GM12874 (cell line): ENCODE measurements at regions not wholly inside any gene's neighbourhood (a gene's known extent, or its start where the extent isn't known, plus 50 kb on each side); places are given as distances from the start of the nearest gene placed in this dataset.

ENCODE experiments used
- TF ChIP-seq, protein P1 (sequence below): IDR thresholded peaks from 2 replicates; pipeline ENCODE4 v1.5.1; 2011; ENCODE audit warnings: low read depth, mild to moderate bottlenecking, control low read depth, low read length, moderate library complexity; ENCODE audit not compliant: insufficient read depth

DNA sequence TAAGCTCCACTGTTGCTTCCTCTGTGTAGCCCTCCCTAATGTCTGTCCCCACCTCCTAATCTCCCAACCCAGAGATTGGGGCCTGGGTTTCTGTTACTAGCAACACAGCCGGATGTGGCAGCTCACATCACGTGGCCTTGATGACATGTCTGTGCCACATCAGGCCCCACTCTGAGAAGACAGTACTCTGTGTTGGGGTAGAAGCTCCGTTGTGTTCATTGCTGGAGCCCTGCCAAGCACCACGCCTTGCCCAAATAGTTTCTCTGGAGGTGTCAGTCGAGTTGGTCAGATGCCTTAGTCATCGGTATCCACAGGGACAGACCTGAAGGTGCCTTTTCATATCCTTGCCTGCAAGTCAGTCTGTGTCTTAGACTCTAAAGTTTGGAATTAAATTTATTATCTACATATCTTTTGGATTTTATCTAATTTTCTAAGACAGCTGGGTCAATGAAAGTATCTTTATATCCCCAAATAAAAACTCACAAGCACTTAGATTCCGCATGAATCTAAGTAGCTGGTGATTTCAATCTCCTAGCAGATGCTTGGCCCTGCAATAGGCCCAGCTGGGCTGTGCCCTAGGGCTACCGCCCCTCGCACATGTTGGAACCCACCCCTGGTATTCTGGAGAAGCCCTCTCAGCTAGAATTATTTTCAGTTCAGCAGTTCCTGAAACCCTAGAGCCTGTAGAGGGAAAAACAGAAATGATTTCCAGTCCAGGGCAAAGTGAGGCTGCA, 204.0 kb upstream of the TSHZ3 start:
- TF ChIP-seq, protein P1, sequence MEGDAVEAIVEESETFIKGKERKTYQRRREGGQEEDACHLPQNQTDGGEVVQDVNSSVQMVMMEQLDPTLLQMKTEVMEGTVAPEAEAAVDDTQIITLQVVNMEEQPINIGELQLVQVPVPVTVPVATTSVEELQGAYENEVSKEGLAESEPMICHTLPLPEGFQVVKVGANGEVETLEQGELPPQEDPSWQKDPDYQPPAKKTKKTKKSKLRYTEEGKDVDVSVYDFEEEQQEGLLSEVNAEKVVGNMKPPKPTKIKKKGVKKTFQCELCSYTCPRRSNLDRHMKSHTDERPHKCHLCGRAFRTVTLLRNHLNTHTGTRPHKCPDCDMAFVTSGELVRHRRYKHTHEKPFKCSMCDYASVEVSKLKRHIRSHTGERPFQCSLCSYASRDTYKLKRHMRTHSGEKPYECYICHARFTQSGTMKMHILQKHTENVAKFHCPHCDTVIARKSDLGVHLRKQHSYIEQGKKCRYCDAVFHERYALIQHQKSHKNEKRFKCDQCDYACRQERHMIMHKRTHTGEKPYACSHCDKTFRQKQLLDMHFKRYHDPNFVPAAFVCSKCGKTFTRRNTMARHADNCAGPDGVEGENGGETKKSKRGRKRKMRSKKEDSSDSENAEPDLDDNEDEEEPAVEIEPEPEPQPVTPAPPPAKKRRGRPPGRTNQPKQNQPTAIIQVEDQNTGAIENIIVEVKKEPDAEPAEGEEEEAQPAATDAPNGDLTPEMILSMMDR, result no peak

DNA sequence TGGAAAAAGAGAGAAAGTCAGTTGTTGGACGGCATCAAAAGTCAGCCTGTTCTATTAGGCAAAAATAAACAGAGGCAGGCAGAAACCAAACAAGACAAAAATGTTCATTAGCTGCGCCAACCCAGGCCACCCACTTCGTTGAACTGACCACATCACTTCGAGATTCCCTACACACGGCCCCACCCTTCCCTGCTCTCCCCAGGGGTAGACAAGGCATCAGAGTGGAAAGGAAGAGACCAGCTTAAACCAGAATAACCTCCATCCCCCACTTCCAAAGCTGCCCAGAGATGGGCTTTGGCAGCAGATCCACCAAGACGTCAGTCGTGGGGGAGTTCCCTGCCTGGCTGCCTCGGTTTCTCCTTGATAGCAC, 204.6 kb upstream of the TSHZ3 start:
- TF ChIP-seq, protein P1, result no peak

DNA sequence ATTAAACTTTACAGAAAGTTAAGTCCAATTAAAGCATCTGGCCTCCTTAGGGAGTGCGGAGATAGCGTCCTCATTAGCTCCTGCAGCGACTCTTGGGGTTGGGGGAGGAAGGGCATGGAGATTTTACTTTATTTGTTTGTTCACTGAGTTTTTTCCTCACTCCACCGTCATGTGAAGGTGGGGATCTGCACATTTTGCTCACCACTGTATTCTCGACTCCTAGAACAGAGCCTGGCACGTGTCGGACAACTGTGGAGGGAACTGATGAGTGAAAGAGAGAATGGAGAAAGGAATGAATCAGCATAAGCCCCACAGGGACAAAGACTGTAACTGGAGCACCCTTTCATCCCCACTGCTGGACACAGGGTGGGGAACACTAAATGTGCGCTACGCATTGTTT, 205.1 kb upstream of the TSHZ3 start:
- TF ChIP-seq, protein P1, result no peak

DNA sequence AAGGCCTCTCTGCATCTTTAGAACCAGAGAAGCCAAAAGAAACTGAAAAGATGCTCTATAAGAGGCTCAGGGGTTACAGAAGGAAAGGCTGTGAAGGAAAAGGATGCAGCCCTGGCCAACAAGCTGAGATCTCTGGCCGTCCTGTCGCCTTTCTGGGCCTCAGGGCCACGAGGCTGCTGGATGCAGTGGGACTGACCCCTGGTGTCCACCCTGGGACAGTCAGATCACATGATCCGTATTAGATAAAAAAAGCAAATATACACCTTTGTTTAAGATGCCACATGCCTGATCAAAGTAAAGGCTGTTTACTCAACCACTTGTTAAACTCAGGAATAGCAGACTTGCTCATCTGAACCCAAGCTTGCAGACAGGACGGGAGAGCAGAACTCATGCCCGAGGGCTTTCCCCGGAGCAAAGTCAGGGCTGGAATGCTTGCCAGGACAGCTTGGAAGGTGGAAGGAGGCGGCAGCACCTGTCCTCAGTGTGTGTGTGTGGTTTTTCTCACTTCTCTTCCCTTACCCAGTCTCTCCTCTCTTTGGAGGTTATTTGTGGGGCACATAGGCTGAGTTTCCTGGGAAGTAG, 206.5 kb upstream of the TSHZ3 start:
- TF ChIP-seq, protein P1, result no peak

DNA sequence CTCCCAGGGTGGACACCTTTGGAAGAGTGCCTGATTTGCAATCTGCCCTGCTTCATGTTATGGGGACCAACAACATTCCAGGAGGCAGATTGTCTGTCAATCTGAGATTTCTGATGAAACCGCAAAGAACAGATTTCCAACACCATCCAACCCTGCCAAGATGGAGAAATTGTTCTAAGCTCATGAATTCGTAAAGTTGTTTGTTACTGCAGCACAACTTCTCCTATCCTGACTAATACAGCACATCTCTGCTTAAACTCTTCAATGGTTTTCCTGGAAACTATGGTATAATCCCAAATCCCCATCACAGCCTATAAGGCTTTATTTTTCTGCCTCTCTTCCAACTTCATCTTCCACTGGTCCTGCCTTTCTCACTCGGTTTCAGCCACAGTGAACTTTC, 210.3 kb upstream of the TSHZ3 start:
- TF ChIP-seq, protein P1, result no peak

DNA sequence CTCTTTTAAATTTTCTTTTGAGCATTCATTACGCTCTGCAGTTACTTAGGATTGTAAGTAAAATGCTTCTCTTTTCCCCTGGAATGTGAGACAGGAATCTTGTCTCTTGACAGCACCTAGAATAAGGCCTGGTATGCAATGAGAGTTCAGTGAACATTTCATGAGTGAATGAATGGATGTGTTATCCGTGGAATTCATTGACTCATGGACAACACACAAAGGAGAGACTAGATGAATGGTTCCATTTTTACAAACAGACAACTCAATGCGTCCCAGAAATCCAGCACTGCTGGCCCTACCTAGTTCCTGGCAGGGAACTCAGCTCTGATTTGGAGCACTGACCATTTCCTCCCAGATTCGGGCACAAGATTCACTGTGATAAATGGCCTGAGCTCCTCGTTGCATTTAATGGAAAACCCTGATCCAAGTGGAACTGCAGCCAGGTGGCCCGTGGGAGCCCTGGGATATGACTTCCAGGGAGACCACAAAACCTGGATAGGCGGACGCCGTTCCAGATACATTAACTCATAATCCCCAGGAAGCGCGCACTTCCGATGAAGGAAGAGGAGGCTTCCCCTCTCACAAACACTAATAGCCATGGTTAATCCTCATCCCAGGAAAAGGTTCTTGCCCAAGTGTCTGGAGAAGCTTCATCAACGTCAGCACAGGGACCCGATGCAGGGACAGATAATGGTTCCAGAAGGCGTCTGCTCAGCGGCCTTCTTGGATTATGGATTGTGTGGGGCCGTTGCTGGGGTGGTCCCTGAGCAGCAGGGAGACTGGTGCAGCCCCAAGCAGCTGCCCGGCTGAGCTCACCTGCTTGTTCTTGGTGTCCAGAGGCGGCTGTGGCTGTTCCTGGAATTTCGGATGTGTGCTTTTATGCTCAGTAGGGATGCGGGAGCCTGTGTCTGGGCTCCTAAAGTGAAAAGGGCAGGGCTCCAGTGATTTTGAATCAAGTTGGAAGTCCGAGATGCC, 211.1 kb upstream of the TSHZ3 start:
- TF ChIP-seq, protein P1, result no peak

DNA sequence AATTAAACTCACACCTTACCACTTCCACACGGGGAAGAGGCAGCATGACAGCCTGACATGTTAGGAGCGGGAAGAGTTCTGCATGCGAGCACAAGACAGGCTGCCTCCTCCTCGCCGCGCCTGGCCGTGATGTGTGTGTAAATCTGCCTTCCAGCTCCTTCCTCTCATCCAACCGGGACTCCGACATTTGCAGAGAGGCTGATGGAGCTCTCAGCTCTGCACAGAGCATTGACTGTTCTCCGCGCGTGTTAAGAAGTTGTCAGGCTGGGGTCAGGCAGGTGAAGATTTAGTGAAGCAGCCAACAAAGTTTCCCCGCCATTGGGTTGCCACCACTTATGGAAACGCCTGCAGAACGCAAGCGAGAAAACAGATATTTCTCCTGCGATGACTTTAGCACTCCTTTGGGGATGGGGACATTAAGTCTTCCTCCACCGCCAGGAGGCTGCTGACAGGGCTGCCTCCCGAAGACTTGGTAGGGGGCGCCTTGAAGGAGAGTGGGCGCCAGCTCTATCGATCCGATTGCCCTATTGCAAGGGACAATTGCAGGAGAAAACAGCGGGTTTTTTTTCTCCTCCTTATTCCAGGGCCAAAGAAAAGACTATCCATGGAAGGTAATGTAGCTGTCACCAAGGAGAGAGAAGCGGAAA, 213.9 kb upstream of the TSHZ3 start:
- TF ChIP-seq, protein P1, result no peak
